Neural cell (in vitro differentiated cells): ENCODE measurements at regions not wholly inside any gene's neighbourhood (a gene's known extent, or its start where the extent isn't known, plus 50 kb on each side); places are given as distances from the start of the nearest gene placed in this dataset.

ENCODE experiments used
- EP300 ChIP-seq: fragments of 450-650 bp; conservative IDR thresholded peaks from 2 replicates; pipeline ENCODE4 v1.6.1; 2014; ENCODE audit warnings: antibody characterized with exemption, mild to moderate bottlenecking, moderate library complexity; ENCODE audit not compliant: poor library complexity, severe bottlenecking
- EZH2 ChIP-seq: fragments of 200-600, 300-800 bp; shearing (Covaris generic), sonication (generic); IDR thresholded peaks from 2 replicates; pipeline ENCODE4 v1.6.1; 2014; ENCODE audit warnings: antibody characterized with exemption, low read length, borderline replicate concordance, mild to moderate bottlenecking; ENCODE audit not compliant: insufficient read depth, poor library complexity, severe bottlenecking
- POLR2AphosphoS5 ChIP-seq: IDR thresholded peaks from 2 replicates; pipeline ENCODE4 v1.6.1; 2012
- RAD21 ChIP-seq: fragments of 450-650 bp; conservative IDR thresholded peaks from 2 replicates; pipeline ENCODE4 v1.6.1; 2014; ENCODE audit warnings: antibody characterized with exemption, mild to moderate bottlenecking, moderate library complexity
- TF ChIP-seq, protein P1 (sequence below): fragments of 450-650 bp; IDR thresholded peaks from 2 replicates; pipeline ENCODE4 v1.5.1; 2014; ENCODE audit warnings: antibody characterized with exemption, mild to moderate bottlenecking, moderate library complexity; ENCODE audit not compliant: poor library complexity, severe bottlenecking

DNA sequence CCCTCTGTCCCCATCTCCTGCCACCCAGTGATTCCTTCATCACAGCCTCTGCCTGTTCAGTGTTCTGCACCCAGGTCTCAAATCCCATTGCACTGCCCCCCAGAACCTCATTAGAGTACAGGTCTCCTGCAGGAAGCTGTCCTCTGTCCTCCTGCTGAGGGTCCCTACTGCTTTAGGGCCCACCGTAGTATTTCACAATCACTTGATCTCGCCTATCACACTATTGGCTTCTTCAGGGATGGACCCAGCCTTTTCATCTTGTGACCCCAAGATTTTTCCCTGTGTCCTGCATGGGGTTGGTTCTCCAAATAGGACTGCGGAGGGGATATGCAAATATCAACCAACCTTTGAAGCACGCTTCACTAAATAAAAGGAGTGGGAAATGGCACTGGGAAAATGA is 331.1 kb upstream of the AJAP1 start:
- TF ChIP-seq RAD21 (no peak), EZH2 (no peak), EP300 (no peak), POLR2AphosphoS5 (no peak)
- TF ChIP-seq, protein P1, sequence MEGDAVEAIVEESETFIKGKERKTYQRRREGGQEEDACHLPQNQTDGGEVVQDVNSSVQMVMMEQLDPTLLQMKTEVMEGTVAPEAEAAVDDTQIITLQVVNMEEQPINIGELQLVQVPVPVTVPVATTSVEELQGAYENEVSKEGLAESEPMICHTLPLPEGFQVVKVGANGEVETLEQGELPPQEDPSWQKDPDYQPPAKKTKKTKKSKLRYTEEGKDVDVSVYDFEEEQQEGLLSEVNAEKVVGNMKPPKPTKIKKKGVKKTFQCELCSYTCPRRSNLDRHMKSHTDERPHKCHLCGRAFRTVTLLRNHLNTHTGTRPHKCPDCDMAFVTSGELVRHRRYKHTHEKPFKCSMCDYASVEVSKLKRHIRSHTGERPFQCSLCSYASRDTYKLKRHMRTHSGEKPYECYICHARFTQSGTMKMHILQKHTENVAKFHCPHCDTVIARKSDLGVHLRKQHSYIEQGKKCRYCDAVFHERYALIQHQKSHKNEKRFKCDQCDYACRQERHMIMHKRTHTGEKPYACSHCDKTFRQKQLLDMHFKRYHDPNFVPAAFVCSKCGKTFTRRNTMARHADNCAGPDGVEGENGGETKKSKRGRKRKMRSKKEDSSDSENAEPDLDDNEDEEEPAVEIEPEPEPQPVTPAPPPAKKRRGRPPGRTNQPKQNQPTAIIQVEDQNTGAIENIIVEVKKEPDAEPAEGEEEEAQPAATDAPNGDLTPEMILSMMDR = no peak
